Large intestine (tissue), 3 donors: ENCODE measurements at regions not wholly inside any gene's neighbourhood (a gene's known extent, or its start where the extent isn't known, plus 50 kb on each side); places are given as distances from the start of the nearest gene placed in this dataset.
"Not testable (repeated sequence)": the region's sequence is repeated elsewhere in the genome, so short reads cannot be mapped to it uniquely, and the experiment has no call there.

Experiments used
- DNase-seq, 2 donors: peaks; one replicate each; pipeline versions ENCODE4 v3.0.0 to v3.0.0-alpha.2; 2013
- H3K27ac ChIP-seq: one replicate; pipeline ENCODE4 v1.5.1; 2013; ENCODE audit warnings: low read length
- H3K27me3 ChIP-seq: 2 replicates; pipeline ENCODE4 v1.6.1; 2013; ENCODE audit warnings: low read length; ENCODE audit not compliant: control insufficient read depth, insufficient read depth
- H3K36me3 ChIP-seq: 2 replicates; pipeline ENCODE4 v1.6.1; 2013; ENCODE audit warnings: low read length; ENCODE audit not compliant: control insufficient read depth, insufficient read depth
- H3K4me1 ChIP-seq: one replicate; pipeline ENCODE4 v1.6.1; 2013; ENCODE audit warnings: low read length; ENCODE audit not compliant: control insufficient read depth, insufficient read depth
- H3K4me3 ChIP-seq: one replicate; pipeline ENCODE4 v1.5.1; 2013; ENCODE audit warnings: low read length
- H3K9me3 ChIP-seq: one replicate; pipeline ENCODE4 v1.6.1; 2013; ENCODE audit warnings: mild to moderate bottlenecking, low read depth, low read length, moderate library complexity; ENCODE audit not compliant: control insufficient read depth
- WGBS: methylation state at CpG from one replicate; pipeline ENCODE4 v1.1.5; 2013; ENCODE audit warnings: low lambda C conversion rate; ENCODE audit not compliant: insufficient coverage; 5-methylcytosine and 5-hydroxymethylcytosine counted together

- H3K27ac ChIP-seq = no peak overlapping the region
- no peaks in the 10 kb centered on the region for H3K27me3 ChIP-seq
- DNase-seq = peak; percentile 19 to 46
- no peaks in the 10 kb centered on the region for H3K9me3 ChIP-seq
- WGBS = no CpG with 5 or more reads among the region's 2 CpGs
- no peak overlapping the region for H3K4me3 ChIP-seq
- no peaks in the 10 kb centered on the region for H3K36me3 ChIP-seq
- peaks cover 7% of the 10 kb centered on the region for H3K4me1 ChIP-seq
These were observed 280.9 kb upstream of the CDH2 start for GRCh38 chr18:28457784-28458183.

GRCh38 chr18:28455971-28456370 is 279.0 kb upstream of the CDH2 start:
- no peak for DNase-seq
- 100% methylated on average over 1 of the region's 2 CpGs for WGBS
- Histone ChIP-seq H3K4me1 (peaks cover 7% of the 10 kb centered on the region), H3K27me3 (no peaks in the 10 kb centered on the region), H3K4me3 (no peak overlapping the region), H3K27ac (no peak overlapping the region), H3K36me3 (no peaks in the 10 kb centered on the region), H3K9me3 (no peaks in the 10 kb centered on the region)

DNA sequence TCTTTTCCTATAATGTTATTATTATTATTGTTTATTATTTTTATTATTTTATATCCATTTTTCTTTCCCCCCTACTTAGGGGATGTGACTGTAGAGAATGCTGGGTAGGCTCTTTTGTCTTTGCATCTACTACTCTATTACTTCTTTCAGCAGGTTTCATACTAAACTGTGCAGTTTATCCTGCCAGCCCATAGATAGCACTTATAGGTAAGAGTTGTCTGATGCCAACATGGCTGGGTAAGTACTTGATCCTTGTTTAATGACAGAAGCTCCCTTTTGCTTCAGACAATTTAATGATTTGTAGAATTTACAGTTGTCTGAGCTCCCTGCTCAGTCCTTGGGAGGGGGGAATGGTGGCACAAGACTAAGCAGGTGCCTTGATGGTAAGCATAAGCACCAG is 262.9 kb upstream of the CDH2 start:
- H3K27me3 ChIP-seq = no peaks in the 10 kb centered on the region

GRCh38 chr18:28438381-28438780 is 261.5 kb upstream of the CDH2 start:
- no peak overlapping the region for H3K4me3 ChIP-seq

More for the DNA sequence above, 262.9 kb upstream of the CDH2 start:
- no peaks in the 10 kb centered on the region for H3K36me3 ChIP-seq
- H3K4me3 ChIP-seq = no peak overlapping the region
- no peaks in the 10 kb centered on the region for H3K4me1 ChIP-seq
- no peaks in the 10 kb centered on the region for H3K9me3 ChIP-seq
- H3K27ac ChIP-seq = no peak overlapping the region
- DNase-seq = no peak

GRCh38 chr18:28432339-28432738 is 255.4 kb upstream of the CDH2 start:
- Histone ChIP-seq H3K9me3 (no peaks in the 10 kb centered on the region), H3K36me3 (no peaks in the 10 kb centered on the region), H3K4me1 (no peaks in the 10 kb centered on the region), H3K4me3 (no peak overlapping the region), H3K27ac (no peak overlapping the region), H3K27me3 (no peaks in the 10 kb centered on the region)
- DNase-seq = no peak
- WGBS = 88% methylated on average over 4 of the region's 5 CpGs

More at GRCh38 chr18:28438381-28438780, 261.5 kb upstream of the CDH2 start:
- DNase-seq = no peak
- Histone ChIP-seq H3K36me3 (no peaks in the 10 kb centered on the region), H3K4me1 (no peaks in the 10 kb centered on the region), H3K9me3 (no peaks in the 10 kb centered on the region), H3K27me3 (no peaks in the 10 kb centered on the region), H3K27ac (no peak overlapping the region)
- 100% methylated on average over 2 of the region's 2 CpGs for WGBS

DNA sequence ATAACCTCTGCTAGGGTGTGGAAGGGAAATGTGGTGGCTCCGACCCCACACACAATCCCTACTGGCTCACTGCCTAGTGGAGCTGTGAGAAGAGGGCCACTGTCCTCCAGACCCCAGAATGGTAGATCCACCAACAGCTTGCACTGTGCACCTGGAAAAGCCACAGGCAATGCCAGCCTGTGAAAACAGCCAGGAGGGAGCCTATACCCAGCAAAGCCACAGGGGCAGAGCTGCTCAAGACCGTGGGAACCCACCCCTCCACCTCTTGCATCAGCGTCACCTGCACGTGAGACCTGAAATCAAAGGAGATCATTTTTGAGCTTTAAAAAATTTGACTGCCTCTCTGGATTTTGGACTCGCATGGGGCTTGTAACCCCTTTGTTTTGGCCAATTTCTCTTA is 249.0 kb upstream of the CDH2 start:
- no peaks in the 10 kb centered on the region for H3K36me3 ChIP-seq
- no peak for DNase-seq
- no peak overlapping the region for H3K4me3 ChIP-seq
- WGBS = 87% methylated on average over 3 of the region's 5 CpGs
- H3K27me3 ChIP-seq = no peaks in the 10 kb centered on the region
- H3K9me3 ChIP-seq = no peaks in the 10 kb centered on the region
- no peaks in the 10 kb centered on the region for H3K4me1 ChIP-seq
- H3K27ac ChIP-seq = no peak overlapping the region

DNA sequence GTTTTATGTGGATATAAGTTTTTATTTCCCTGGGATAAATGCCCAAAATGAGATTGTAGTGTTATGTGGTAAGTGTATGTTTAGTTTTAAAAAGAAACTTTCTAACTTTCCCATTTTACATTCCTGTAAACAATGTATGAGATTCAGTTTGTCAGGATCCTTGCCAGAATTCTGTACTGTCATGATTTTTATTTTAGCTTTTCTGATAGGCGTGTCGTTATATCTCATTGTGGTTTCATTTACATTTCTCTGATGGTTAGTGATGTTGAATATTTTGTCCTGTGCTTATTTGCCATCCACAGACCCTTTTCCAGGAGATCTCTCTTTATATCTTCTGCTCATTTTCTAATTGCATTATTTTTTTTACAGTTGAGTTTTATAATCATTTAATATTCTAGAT is 245.6 kb upstream of the CDH2 start:
- DNase-seq = no peak
- H3K27me3 ChIP-seq = no peaks in the 10 kb centered on the region
- no peak overlapping the region for H3K27ac ChIP-seq
- no peaks in the 10 kb centered on the region for H3K4me1 ChIP-seq
- H3K4me3 ChIP-seq = no peak overlapping the region
- WGBS = no CpG with 5 or more reads among the region's 2 CpGs
- no peaks in the 10 kb centered on the region for H3K36me3 ChIP-seq
- H3K9me3 ChIP-seq = no peaks in the 10 kb centered on the region

DNA sequence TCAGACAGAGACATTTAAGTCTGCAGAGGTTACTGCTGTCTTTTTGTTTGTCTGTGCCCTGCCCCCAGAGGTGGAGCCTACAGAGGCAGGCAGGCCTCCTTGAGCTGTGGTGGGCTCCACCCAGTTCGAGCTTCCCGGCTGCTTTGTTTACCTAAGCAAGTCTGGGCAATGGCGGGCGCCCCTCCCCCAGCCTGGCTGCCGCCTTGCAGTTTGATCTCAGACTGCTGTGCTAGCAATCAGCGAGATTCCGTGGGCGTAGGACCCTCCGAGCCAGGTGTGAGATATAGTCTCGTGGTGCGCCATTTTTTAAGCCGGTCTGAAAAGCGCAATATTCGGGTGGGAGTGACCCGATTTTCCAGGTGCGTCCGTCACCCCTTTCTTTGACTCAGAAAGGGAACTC is 245.0 kb upstream of the CDH2 start:
- H3K27ac ChIP-seq, H3K9me3 ChIP-seq, H3K36me3 ChIP-seq, DNase-seq, H3K4me1 ChIP-seq, H3K27me3 ChIP-seq, H3K4me3 ChIP-seq: not testable (repeated sequence)
- no CpG with 5 or more reads among the region's 17 CpGs for WGBS

GRCh38 chr18:28412521-28412920 is 235.6 kb upstream of the CDH2 start:
- no peak for DNase-seq
- H3K36me3 ChIP-seq = no peaks in the 10 kb centered on the region
- no peaks in the 10 kb centered on the region for H3K9me3 ChIP-seq
- no peaks in the 10 kb centered on the region for H3K27me3 ChIP-seq
- H3K27ac ChIP-seq = no peak overlapping the region
- no peak overlapping the region for H3K4me3 ChIP-seq
- no peaks in the 10 kb centered on the region for H3K4me1 ChIP-seq
- WGBS = no CpG with 5 or more reads among the region's 3 CpGs

GRCh38 chr18:28411806-28412205 is 234.9 kb upstream of the CDH2 start:
- H3K9me3 ChIP-seq = no peaks in the 10 kb centered on the region
- no peak overlapping the region for H3K4me3 ChIP-seq
- no peak for DNase-seq
- no peaks in the 10 kb centered on the region for H3K36me3 ChIP-seq
- H3K4me1 ChIP-seq = no peaks in the 10 kb centered on the region
- no peak overlapping the region for H3K27ac ChIP-seq
- H3K27me3 ChIP-seq = no peaks in the 10 kb centered on the region
- no CpG with 5 or more reads among the region's 2 CpGs for WGBS

GRCh38 chr18:28409811-28410210 is 232.9 kb upstream of the CDH2 start:
- Histone ChIP-seq H3K9me3 (no peaks in the 10 kb centered on the region), H3K27ac (no peak overlapping the region), H3K36me3 (no peaks in the 10 kb centered on the region), H3K4me1 (no peaks in the 10 kb centered on the region), H3K4me3 (no peak overlapping the region), H3K27me3 (no peaks in the 10 kb centered on the region)
- DNase-seq = no peak
- no CpG with 5 or more reads among the region's 1 CpG for WGBS
